Ovary (tissue), 3 donors: ENCODE measurements at regions not wholly inside any gene's neighbourhood (a gene's known extent, or its start where the extent isn't known, plus 50 kb on each side); places are given as distances from the start of the nearest gene placed in this dataset.
"Not testable (repeated sequence)": the region's sequence is repeated elsewhere in the genome, so short reads cannot be mapped to it uniquely, and the experiment has no call there.

Experiments
- EP300 ChIP-seq: sonication (generic); formaldehyde crosslinking; IDR thresholded peaks from one replicate; pipeline ENCODE4 v1.6.1; 2017; ENCODE audit warnings: antibody characterized with exemption
- POLR2A ChIP-seq: fragments of 450-650 bp; IDR thresholded peaks from one replicate; pipeline ENCODE4 v1.6.1; 2017; ENCODE audit warnings: antibody characterized with exemption, mild to moderate bottlenecking, moderate library complexity
- TF ChIP-seq, protein P1 (sequence below), 3 donors: fragments of 450-650 bp in 2 of 3; fragments of 200-600 bp in 1 of 3; IDR thresholded peaks; one replicate each; pipeline versions ENCODE4 v1.5.1 to v1.8.0; 2016 to 2022; ENCODE audit warnings: antibody characterized with exemption in 3 of 3, mild to moderate bottlenecking in 1 of 3
- donor health status: DM: no; HTN: no; CAD: no.

DNA sequence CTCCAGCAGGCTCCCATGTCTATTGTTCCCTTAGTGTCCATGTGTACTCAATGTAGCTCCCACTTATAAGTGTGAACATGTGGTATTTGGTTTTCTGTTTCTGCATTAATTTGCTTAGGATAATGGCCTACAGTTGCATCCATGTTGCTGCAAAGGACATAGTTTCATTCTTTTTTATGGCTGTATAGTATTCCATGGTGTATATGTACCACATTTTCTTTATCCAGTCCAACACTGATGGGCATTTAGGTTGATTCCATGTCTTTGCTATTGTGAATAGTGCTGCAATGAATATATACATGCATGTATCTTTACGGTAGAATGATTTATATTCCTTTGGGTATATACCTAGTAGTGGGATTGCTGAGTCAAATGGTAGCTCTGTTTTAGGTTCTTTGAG lies 116.5 kb upstream of the UGP2 start:
- not testable (repeated sequence) for TF ChIP-seq POLR2A, EP300
- TF ChIP-seq, protein P1, sequence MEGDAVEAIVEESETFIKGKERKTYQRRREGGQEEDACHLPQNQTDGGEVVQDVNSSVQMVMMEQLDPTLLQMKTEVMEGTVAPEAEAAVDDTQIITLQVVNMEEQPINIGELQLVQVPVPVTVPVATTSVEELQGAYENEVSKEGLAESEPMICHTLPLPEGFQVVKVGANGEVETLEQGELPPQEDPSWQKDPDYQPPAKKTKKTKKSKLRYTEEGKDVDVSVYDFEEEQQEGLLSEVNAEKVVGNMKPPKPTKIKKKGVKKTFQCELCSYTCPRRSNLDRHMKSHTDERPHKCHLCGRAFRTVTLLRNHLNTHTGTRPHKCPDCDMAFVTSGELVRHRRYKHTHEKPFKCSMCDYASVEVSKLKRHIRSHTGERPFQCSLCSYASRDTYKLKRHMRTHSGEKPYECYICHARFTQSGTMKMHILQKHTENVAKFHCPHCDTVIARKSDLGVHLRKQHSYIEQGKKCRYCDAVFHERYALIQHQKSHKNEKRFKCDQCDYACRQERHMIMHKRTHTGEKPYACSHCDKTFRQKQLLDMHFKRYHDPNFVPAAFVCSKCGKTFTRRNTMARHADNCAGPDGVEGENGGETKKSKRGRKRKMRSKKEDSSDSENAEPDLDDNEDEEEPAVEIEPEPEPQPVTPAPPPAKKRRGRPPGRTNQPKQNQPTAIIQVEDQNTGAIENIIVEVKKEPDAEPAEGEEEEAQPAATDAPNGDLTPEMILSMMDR (IDR thresholded peaks at IDR 0.05), result not testable (repeated sequence)
